Testis (tissue), 2 donors: ENCODE measurements at regions not wholly inside any gene's neighbourhood (a gene's known extent, or its start where the extent isn't known, plus 50 kb on each side); places are given as distances from the start of the nearest gene placed in this dataset.
"Not testable (repeated sequence)": the region's sequence is repeated elsewhere in the genome, so short reads cannot be mapped to it uniquely, and the experiment has no call there.

Source experiments
- DNase-seq: peaks from one replicate; pipeline ENCODE4 v3.0.0-alpha.2; 2019
- H3K27ac ChIP-seq, 2 donors: fragments of 200-600 bp; sonication (generic); one replicate each; pipeline ENCODE4 v1.5.1; 2019
- H3K27me3 ChIP-seq: fragments of 200-600 bp; sonication (generic); one replicate; pipeline ENCODE4 v1.5.1; 2019
- H3K36me3 ChIP-seq: fragments of 200-600 bp; sonication (generic); one replicate; pipeline ENCODE4 v1.5.1; 2017; ENCODE audit warnings: low read depth; ENCODE audit errors: missing control alignments
- H3K4me1 ChIP-seq: fragments of 200-600 bp; sonication (generic); one replicate; pipeline ENCODE4 v1.5.1; 2019
- H3K4me3 ChIP-seq, 2 donors: fragments of 200-600 bp; sonication (generic); one replicate each; pipeline ENCODE4 v1.5.1; 2017 to 2019
- H3K9me3 ChIP-seq: fragments of 200-600 bp; sonication (generic); one replicate; pipeline ENCODE4 v1.5.1; 2017
- POLR2A ChIP-seq: fragments of 450-650 bp; IDR thresholded peaks from one replicate; pipeline ENCODE4 v1.6.1; 2017; ENCODE audit warnings: antibody characterized with exemption, mild to moderate bottlenecking, moderate library complexity
- WGBS, 2 donors: methylation state at CpG; one replicate each; pipeline ENCODE4 v1.1.5; 2018; 5-methylcytosine and 5-hydroxymethylcytosine counted together
- intact Hi-C: fragments of 100-400 bp; cut with DNase I; formaldehyde crosslinking; loops from one replicate; pipeline ENCODE4 v1.15.1; 2023; ENCODE audit warnings: low total_unique reads
- TF ChIP-seq, protein P1 (sequence below), 3 experiments: fragments of 450-650 bp in 2 of 3; fragments of 200-600 bp in 1 of 3; sonication (generic) in 1 of 3; IDR thresholded peaks; one replicate each; pipeline ENCODE4 v1.5.1; 2016 to 2019; ENCODE audit warnings: antibody characterized with exemption in 3 of 3, mild to moderate bottlenecking in 2 of 3, moderate library complexity in 1 of 3

DNA sequence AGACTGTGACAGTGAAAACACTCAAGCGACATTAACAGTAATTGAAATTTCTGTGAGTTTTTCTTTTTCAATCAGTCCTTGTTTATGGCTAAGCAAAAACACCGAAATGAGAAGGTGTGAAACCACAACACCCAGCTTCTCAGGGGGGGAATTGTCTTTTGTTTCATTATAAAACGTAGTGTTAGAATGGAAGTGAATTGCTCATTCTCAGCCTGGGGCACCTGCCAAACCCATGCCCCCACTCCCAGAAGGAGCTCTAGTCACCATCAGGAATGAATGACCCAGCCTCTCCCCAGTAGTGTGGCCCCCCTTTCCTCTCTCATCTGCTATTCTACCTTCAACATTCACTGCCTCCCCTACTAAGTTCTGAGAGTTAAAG is 185.8 kb upstream of the CFAP20DC start:
- H3K4me3 ChIP-seq = no peak overlapping the region
- H3K9me3 ChIP-seq = no peaks in the 10 kb centered on the region
- intact Hi-C loops = no loop called here
- no peaks in the 10 kb centered on the region for H3K36me3 ChIP-seq
- TF ChIP-seq POLR2A = no peak
- TF ChIP-seq, protein P1, sequence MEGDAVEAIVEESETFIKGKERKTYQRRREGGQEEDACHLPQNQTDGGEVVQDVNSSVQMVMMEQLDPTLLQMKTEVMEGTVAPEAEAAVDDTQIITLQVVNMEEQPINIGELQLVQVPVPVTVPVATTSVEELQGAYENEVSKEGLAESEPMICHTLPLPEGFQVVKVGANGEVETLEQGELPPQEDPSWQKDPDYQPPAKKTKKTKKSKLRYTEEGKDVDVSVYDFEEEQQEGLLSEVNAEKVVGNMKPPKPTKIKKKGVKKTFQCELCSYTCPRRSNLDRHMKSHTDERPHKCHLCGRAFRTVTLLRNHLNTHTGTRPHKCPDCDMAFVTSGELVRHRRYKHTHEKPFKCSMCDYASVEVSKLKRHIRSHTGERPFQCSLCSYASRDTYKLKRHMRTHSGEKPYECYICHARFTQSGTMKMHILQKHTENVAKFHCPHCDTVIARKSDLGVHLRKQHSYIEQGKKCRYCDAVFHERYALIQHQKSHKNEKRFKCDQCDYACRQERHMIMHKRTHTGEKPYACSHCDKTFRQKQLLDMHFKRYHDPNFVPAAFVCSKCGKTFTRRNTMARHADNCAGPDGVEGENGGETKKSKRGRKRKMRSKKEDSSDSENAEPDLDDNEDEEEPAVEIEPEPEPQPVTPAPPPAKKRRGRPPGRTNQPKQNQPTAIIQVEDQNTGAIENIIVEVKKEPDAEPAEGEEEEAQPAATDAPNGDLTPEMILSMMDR (IDR thresholded peaks at IDR 0.05) = no peak
- WGBS, 2 donors = 37 to 43% methylated on average over 3 of the region's 3 CpGs
- H3K4me1 ChIP-seq = no peaks in the 10 kb centered on the region
- H3K27ac ChIP-seq = no peak overlapping the region
- H3K27me3 ChIP-seq = no peaks in the 10 kb centered on the region
- no peak for DNase-seq

DNA sequence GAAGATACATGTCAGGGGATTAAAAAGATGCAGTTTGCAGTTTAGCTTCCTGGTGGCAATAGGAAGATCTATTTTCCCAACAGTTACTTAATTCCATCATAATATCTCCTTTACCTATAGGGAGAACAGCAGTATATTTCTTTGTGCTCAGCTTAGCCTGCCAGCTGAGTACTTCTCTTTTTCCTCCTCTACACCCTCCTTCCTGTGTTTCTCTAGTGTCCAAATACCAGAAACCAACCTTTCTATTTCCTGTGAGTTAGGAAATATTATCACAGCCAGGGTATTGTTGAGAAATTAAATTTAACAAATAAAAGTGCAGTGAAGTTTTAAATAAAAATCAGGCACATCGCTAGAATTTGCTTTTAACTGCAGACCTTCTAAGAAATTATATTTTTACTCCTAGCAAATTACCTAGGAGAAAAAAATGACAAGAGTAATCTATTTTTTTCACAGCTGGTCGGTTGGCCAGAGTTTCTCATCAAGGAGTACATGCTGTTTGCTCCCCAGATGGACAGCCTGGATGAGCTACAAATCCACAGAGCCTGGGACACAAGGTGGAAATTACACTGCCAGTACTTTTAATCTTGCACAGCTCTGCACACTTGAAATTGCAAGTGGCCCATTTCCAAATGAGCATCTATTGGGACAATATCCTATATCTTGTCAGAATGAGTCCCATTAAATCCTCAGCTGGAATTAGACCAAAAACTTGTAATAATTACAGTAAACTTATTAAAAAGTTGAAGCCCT is 185.2 kb upstream of the CFAP20DC start:
- Histone ChIP-seq H3K9me3 (no peaks in the 10 kb centered on the region), H3K27ac (no peak overlapping the region), H3K27me3 (no peaks in the 10 kb centered on the region), H3K4me3 (no peak overlapping the region), H3K4me1 (no peaks in the 10 kb centered on the region), H3K36me3 (no peaks in the 10 kb centered on the region)
- 43 to 51% methylated on average over 2 of the region's 2 CpGs for WGBS, 2 donors
- no peak for DNase-seq
- TF ChIP-seq POLR2A = no peak
- intact Hi-C loops = no loop called here

DNA sequence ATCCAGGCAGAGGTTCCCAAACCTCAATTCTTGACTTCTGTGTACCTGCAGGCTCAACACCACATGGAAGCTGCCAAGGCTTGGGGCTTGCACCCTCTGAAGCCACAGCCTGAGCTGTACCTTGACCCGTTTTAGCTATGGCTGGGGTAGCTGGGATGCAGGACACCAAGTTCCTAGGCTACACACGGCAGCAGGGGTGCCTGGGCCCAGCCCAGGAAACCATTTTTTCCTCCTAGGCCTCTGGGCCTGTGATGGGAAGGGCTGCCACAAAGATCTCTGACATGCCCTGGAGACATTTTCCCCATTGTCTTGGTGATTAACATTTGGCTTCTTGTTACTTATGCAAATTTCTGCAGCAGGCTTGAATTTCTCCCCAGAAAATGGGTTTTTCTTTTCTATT is 180.6 kb upstream of the CFAP20DC start:
- DNase-seq, intact Hi-C loops, H3K9me3 ChIP-seq: not testable (repeated sequence)

GRCh38 chr3:59213860-59214259 is 164.0 kb upstream of the CFAP20DC start:
- no peak for DNase-seq
- H3K4me1 ChIP-seq = no peaks in the 10 kb centered on the region
- intact Hi-C loops = no loop called here

More for the DNA sequence above, 180.6 kb upstream of the CFAP20DC start:
- H3K27ac ChIP-seq, H3K4me1 ChIP-seq, H3K4me3 ChIP-seq, H3K27me3 ChIP-seq, H3K36me3 ChIP-seq: not testable (repeated sequence)
- WGBS, 2 donors = 89 to 90% methylated on average over 2 of the region's 2 CpGs

DNA sequence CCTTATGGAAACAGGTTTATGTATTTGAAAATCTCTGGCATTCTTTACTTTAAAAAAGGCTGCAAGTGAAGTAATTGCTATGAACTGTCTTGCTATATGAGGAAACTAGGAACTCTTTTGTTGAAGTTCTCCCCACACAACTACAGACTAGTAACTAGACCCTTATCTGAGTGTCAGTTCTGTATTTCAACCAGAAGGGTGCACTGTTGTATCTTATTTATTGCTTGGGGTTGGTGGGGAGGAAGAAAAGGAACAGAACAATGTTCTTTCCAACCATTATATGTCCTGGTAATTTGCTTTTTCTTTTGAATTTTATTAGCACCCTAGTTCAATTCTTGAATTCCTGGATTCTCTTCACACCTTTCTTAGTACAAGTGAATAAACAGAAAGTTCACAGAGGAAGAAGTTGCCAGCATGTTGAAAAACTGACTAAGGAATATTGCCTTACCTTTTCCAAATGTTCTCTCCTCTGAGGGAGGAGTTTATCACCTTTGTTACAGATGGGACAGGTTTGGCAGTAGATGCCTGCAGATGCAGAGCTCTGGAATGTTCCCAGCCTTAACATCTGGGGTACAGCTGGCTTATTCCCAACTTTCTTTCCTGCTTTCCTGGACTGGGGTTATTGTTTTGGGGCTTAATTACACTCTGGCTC is 162.4 kb upstream of the CFAP20DC start:
- H3K27me3 ChIP-seq = no peaks in the 10 kb centered on the region
- intact Hi-C loops = no loop called here
- TF ChIP-seq, protein P1 (IDR thresholded peaks at IDR 0.05) = peak; percentile 48 to 68 (median 51)
- no peak for TF ChIP-seq POLR2A
- no peaks in the 10 kb centered on the region for H3K4me1 ChIP-seq
- H3K4me3 ChIP-seq = no peak overlapping the region
- no peaks in the 10 kb centered on the region for H3K36me3 ChIP-seq
- H3K9me3 ChIP-seq = no peaks in the 10 kb centered on the region
- no peak overlapping the region for H3K27ac ChIP-seq
- no peak for DNase-seq

More at GRCh38 chr3:59213860-59214259, 164.0 kb upstream of the CFAP20DC start:
- Histone ChIP-seq H3K27me3 (no peaks in the 10 kb centered on the region), H3K4me3 (no peak overlapping the region), H3K9me3 (no peaks in the 10 kb centered on the region), H3K27ac (no peak overlapping the region), H3K36me3 (no peaks in the 10 kb centered on the region)
- TF ChIP-seq, protein P1 (IDR thresholded peaks at IDR 0.05) = no peak
- no peak for TF ChIP-seq POLR2A

- intact Hi-C loops = no loop called here
- TF ChIP-seq POLR2A = no peak
- TF ChIP-seq, protein P1 (IDR thresholded peaks at IDR 0.05) = no peak
- WGBS, 2 donors = 66 to 78% methylated on average over 2 of the region's 2 CpGs
- Histone ChIP-seq H3K27ac (no peak overlapping the region), H3K4me1 (no peaks in the 10 kb centered on the region), H3K36me3 (no peaks in the 10 kb centered on the region), H3K27me3 (no peaks in the 10 kb centered on the region), H3K4me3 (no peak overlapping the region), H3K9me3 (no peaks in the 10 kb centered on the region)
- DNase-seq = no peak
Observed at GRCh38 chr3:59210260-59210659, 160.4 kb upstream of the CFAP20DC start.
